Spleen (tissue), 11 donors: ENCODE measurements at regions not wholly inside any gene's neighbourhood (a gene's known extent, or its start where the extent isn't known, plus 50 kb on each side); places are given as distances from the start of the nearest gene placed in this dataset.

Experiments
- DNase-seq: peaks from one replicate; pipeline ENCODE4 v3.0.0-alpha.2; 2020
- H3K27ac ChIP-seq, 8 donors: fragments of 200-600 bp; sonication (generic) in 7 of 8; 1 replicate in 4 of 8; 2 replicates in 4 of 8; pipeline versions ENCODE4 v1.5.0 to v1.8.0; 2016 to 2021; ENCODE audit warnings: inconsistent platforms in 4 of 8, mild to moderate bottlenecking in 4 of 8, moderate library complexity in 1 of 8
- H3K27me3 ChIP-seq, 7 donors: fragments of 200-600 bp; sonication (generic) in 6 of 7; replicated peaks in 1 of 7; 1 replicate in 4 of 7; 2 replicates in 3 of 7; pipeline versions ENCODE4 v1.5.0 to v1.8.0; 2016 to 2021; ENCODE audit warnings: inconsistent platforms in 3 of 7, mild to moderate bottlenecking in 1 of 7
- H3K36me3 ChIP-seq, 6 donors: fragments of 200-600 bp; sonication (generic) in 5 of 6; 1 replicate in 4 of 6; 2 replicates in 2 of 6; pipeline versions ENCODE4 v1.5.0 to v1.8.0; 2016 to 2021; ENCODE audit warnings: inconsistent platforms in 2 of 6
- H3K4me1 ChIP-seq, 6 donors: fragments of 200-600 bp; sonication (generic) in 5 of 6; 1 replicate in 3 of 6; 2 replicates in 3 of 6; pipeline versions ENCODE4 v1.5.0 to v1.8.0; 2016 to 2021; ENCODE audit warnings: inconsistent platforms in 3 of 6
- H3K4me3 ChIP-seq, 8 donors: fragments of 200-600 bp; sonication (generic) in 7 of 8; 1 replicate in 4 of 8; 2 replicates in 4 of 8; pipeline versions ENCODE4 v1.5.0 to v1.8.0; 2016 to 2021; ENCODE audit warnings: inconsistent platforms in 4 of 8, mild to moderate bottlenecking in 4 of 8, moderate library complexity in 2 of 8
- H3K9me3 ChIP-seq, 8 donors: fragments of 200-600 bp; sonication (generic) in 7 of 8; 1 replicate in 4 of 8; 2 replicates in 4 of 8; pipeline versions ENCODE4 v1.5.0 to v1.8.0; 2016 to 2021; ENCODE audit warnings: inconsistent platforms in 4 of 8
- CTCF ChIP-seq, 11 experiments: fragments of 200-600 bp in 7 of 11; fragments of 450-650 bp in 4 of 11; sonication (generic) in 4 of 11; IDR thresholded peaks in 8 of 11; conservative IDR thresholded peaks in 3 of 11; 1 replicate in 7 of 11; 2 replicates in 4 of 11; pipeline versions ENCODE4 v1.4.0 to v1.8.0; 2016 to 2021; ENCODE audit warnings: antibody characterized with exemption in 11 of 11, inconsistent platforms in 4 of 11, mild to moderate bottlenecking in 1 of 11
- POLR2A ChIP-seq, 3 donors: fragments of 450-650 bp; IDR thresholded peaks; one replicate each; pipeline ENCODE4 v1.5.1; 2017; ENCODE audit warnings: antibody characterized with exemption in 3 of 3, mild to moderate bottlenecking in 1 of 3
- POLR2AphosphoS5 ChIP-seq, 3 donors: sonication (generic); formaldehyde crosslinking; IDR thresholded peaks; one replicate each; pipeline ENCODE4 v1.5.1; 2017; ENCODE audit warnings: antibody characterized with exemption in 3 of 3
- WGBS, 5 donors: extraction: QIAGEN DNeasy Blood & Tissue Kit in 3 of 5; methylation state at CpG; one replicate each; pipeline versions ENCODE4 v1.1.5 to v1.1.7; 2013 to 2018; 5-methylcytosine and 5-hydroxymethylcytosine counted together
- intact Hi-C: fragments of 100-400 bp; cut with DNase I; formaldehyde crosslinking; loops from one replicate; pipeline ENCODE4 v1.15.0; 2023; ENCODE audit warnings: low total_unique reads
- donor health status: healthy with polysubstance abuse.
- donor health status: DM: no; HTN: no; CAD: no; lungs with moderate emphysema.
- donor health status: DM: no; HTN: no; CAD: no.
- donor health status: Bipolar disorder and iron deficiency.
- donor health status: healthy.
- donor health status: DM: no; HTN: no; CAD: no.
- donor health status: DM: yes; HTN: yes; CAD: no.

- no peak for TF ChIP-seq CTCF (IDR thresholded peaks at IDR 0.05 in 8 of 11, conservative IDR thresholded peaks at IDR 0.05 in 3 of 11)
- no peak for TF ChIP-seq POLR2AphosphoS5 (IDR thresholded peaks at IDR 0.05)
- TF ChIP-seq POLR2A (IDR thresholded peaks at IDR 0.05) = no peak
- no peak for DNase-seq
- intact Hi-C loops = no loop called here
- Histone ChIP-seq H3K4me1 (peaks cover 0 to 16% (median 4%) of the 10 kb centered on the region in 6 donors), H3K27ac (no peak overlapping the region), H3K36me3 (no peaks in the 10 kb centered on the region), H3K27me3 (peaks cover 0 to 5% (median 0%) of the 10 kb centered on the region in 7 donors), H3K4me3 (no peak overlapping the region), H3K9me3 (peaks cover 0 to 17% (median 9%) of the 10 kb centered on the region in 8 donors)
- 52 to 85% (median 79%) methylated on average over 5 of the region's 5 CpGs for WGBS, 5 donors
Observed at GRCh38 chr2:47688561-47688960, 94.4 kb upstream of the MSH6 start.

GRCh38 chr2:47687856-47688255, 95.1 kb upstream of the MSH6 start:
- intact Hi-C loops = no loop called here
- Histone ChIP-seq H3K36me3 (no peaks in the 10 kb centered on the region), H3K9me3 (peaks cover 0 to 17% (median 9%) of the 10 kb centered on the region in 8 donors), H3K4me1 (peaks cover 0 to 16% (median 4%) of the 10 kb centered on the region in 6 donors), H3K27ac (no peak overlapping the region), H3K27me3 (peaks cover 0 to 5% (median 0%) of the 10 kb centered on the region in 7 donors), H3K4me3 (no peak overlapping the region)
- TF ChIP-seq CTCF (IDR thresholded peaks at IDR 0.05 in 8 of 11, conservative IDR thresholded peaks at IDR 0.05 in 3 of 11) (no peak), POLR2AphosphoS5 (IDR thresholded peaks at IDR 0.05) (no peak), POLR2A (IDR thresholded peaks at IDR 0.05) (no peak)
- 93 to 100% (median 100%) methylated on average over 1 of the region's 1 CpG for WGBS, 5 donors
- no peak for DNase-seq

DNA sequence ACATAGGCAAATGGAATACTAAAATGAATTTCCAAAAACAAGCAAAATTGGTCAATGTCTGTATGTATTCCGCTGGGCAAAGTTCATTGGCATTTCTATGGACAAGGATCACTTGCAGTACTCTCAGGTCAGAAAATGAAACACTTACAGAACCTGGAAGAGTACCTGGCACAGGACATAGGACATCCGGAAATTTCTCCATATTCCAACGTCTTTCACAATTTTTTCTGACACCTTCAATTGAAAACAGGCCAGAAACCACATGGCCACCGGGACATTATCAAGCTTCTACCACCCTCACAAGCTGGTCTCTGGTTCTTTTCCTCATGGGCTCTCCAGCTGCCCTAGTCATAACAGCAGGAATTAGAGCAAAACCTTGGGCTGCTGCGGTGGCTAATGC, 96.9 kb upstream of the MSH6 start:
- DNase-seq = no peak
- WGBS, 5 donors = 85 to 94% (median 89%) methylated on average over 5 of the region's 5 CpGs
- no peak for TF ChIP-seq CTCF (IDR thresholded peaks at IDR 0.05 in 8 of 11, conservative IDR thresholded peaks at IDR 0.05 in 3 of 11)
- no peak for TF ChIP-seq POLR2AphosphoS5 (IDR thresholded peaks at IDR 0.05)
- no peak for TF ChIP-seq POLR2A (IDR thresholded peaks at IDR 0.05)
- Histone ChIP-seq H3K36me3 (no peaks in the 10 kb centered on the region), H3K4me1 (peaks cover 0 to 16% (median 4%) of the 10 kb centered on the region in 6 donors), H3K27ac (no peak overlapping the region), H3K4me3 (no peak overlapping the region), H3K27me3 (no peaks in the 10 kb centered on the region), H3K9me3 (peaks cover 0 to 17% (median 9%) of the 10 kb centered on the region in 8 donors)
- intact Hi-C loops = no loop called here

- no peak for DNase-seq
- WGBS, 5 donors = 89 to 99% (median 93%) methylated on average over 8 of the region's 8 CpGs
- H3K36me3 ChIP-seq = no peaks in the 10 kb centered on the region
- no peak overlapping the region for H3K4me3 ChIP-seq
- TF ChIP-seq POLR2AphosphoS5 (IDR thresholded peaks at IDR 0.05) (no peak), CTCF (IDR thresholded peaks at IDR 0.05 in 8 of 11, conservative IDR thresholded peaks at IDR 0.05 in 3 of 11) (no peak), POLR2A (IDR thresholded peaks at IDR 0.05) (no peak)
- no peaks in the 10 kb centered on the region for H3K27me3 ChIP-seq
- H3K4me1 ChIP-seq = no peaks in the 10 kb centered on the region
- no peak overlapping the region for H3K27ac ChIP-seq
- intact Hi-C loops = no loop called here
- peaks cover 0 to 5% (median under 1%) of the 10 kb centered on the region in 8 donors for H3K9me3 ChIP-seq
Observed at GRCh38 chr2:47682216-47682749, 100.7 kb upstream of the MSH6 start.
